Left ventricle myocardium inferior (tissue), 1 donor: ENCODE measurements at regions not wholly inside any gene's neighbourhood (a gene's known extent, or its start where the extent isn't known, plus 50 kb on each side); places are given as distances from the start of the nearest gene placed in this dataset.

Experiments
- DNase-seq: peaks from one replicate; pipeline ENCODE4 v3.0.0-alpha.2; 2020
- H3K27ac ChIP-seq: fragments of 200-600 bp; replicated peaks from 2 replicates; pipeline ENCODE4 v1.8.0; 2021
- H3K27me3 ChIP-seq: fragments of 200-600 bp; 2 replicates; pipeline ENCODE4 v1.8.0; 2021; ENCODE audit warnings: low read depth
- H3K36me3 ChIP-seq: fragments of 200-600 bp; 2 replicates; pipeline ENCODE4 v1.8.0; 2021
- H3K4me1 ChIP-seq: fragments of 200-600 bp; 2 replicates; pipeline ENCODE4 v1.8.0; 2021
- H3K4me3 ChIP-seq: fragments of 200-600 bp; 2 replicates; pipeline ENCODE4 v1.8.0; 2021; ENCODE audit warnings: mild to moderate bottlenecking, moderate library complexity
- H3K9me3 ChIP-seq: fragments of 200-600 bp; replicated peaks from 2 replicates; pipeline ENCODE4 v1.8.0; 2021
- intact Hi-C: fragments of 100-400 bp; cut with micrococcal nuclease; formaldehyde crosslinking; loops from one replicate; pipeline ENCODE4 v1.11.0; 2022
- TF ChIP-seq, protein P1 (sequence below): fragments of 200-600 bp; IDR thresholded peaks from 2 replicates; pipeline ENCODE4 v1.8.0; 2021; ENCODE audit warnings: antibody characterized with exemption, mild to moderate bottlenecking, borderline replicate concordance
- donor health status: DM: no; HTN: yes; CAD: no; lungs with severe emphysema.

DNA sequence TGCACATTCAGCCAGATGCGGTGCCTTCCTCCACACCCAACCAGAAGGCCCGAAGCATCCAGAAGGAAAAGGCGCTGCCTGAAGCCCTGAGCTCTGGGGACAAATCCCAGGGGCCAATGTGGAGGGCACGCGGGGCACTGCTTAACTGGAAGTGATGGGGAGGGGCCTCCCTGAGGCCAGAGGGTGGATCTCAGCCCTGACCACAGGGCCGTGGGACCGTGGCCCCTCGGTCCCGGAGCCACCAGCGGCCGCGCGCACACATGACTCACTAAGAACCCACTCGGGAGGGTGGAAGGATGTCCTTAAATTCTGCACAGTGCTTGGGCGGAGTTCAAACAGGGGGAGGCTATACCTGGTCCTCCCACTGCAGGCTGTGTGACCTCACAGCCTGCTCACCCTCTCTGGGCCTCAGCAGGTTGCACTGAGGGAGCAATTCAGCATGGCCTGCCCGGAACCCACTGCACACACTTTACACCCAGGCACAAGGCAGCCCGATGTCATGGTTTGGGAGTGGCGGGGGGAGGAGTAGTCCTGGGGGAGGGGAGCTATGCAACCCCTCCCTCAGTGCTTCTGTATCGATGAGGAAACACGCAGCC is 89.5 kb downstream of the RFLNA start:
- Histone ChIP-seq H3K9me3 (no peaks in the 10 kb centered on the region), H3K27ac (peak overlapping the region; percentile 98), H3K36me3 (peaks cover 35% of the 10 kb centered on the region), H3K27me3 (no peaks in the 10 kb centered on the region), H3K4me1 (peaks cover 98% of the 10 kb centered on the region), H3K4me3 (no peak overlapping the region)
- intact Hi-C loops = no loop called here
- TF ChIP-seq, protein P1, sequence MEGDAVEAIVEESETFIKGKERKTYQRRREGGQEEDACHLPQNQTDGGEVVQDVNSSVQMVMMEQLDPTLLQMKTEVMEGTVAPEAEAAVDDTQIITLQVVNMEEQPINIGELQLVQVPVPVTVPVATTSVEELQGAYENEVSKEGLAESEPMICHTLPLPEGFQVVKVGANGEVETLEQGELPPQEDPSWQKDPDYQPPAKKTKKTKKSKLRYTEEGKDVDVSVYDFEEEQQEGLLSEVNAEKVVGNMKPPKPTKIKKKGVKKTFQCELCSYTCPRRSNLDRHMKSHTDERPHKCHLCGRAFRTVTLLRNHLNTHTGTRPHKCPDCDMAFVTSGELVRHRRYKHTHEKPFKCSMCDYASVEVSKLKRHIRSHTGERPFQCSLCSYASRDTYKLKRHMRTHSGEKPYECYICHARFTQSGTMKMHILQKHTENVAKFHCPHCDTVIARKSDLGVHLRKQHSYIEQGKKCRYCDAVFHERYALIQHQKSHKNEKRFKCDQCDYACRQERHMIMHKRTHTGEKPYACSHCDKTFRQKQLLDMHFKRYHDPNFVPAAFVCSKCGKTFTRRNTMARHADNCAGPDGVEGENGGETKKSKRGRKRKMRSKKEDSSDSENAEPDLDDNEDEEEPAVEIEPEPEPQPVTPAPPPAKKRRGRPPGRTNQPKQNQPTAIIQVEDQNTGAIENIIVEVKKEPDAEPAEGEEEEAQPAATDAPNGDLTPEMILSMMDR = no peak
- DNase-seq = no peak

DNA sequence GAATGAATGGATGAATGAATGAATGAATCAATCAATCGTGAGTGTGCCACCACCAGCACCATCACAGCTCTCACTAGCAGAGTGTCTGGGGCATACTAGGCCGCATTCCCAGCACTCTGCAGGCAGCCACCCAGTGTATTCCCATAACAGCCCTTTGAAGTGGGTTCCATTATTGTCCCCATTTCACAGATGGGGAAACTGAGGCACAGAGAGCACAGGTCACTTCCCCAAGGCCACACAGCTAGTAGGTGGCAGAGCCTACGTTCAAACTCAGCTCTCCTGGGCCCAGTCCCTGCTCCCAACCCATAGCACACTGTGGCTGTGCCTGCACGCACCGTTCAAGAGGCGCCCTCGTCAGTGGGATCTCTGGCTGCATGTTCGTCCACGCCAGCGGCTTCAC is 88.1 kb downstream of the RFLNA start:
- peaks cover 48% of the 10 kb centered on the region for H3K36me3 ChIP-seq

DNA sequence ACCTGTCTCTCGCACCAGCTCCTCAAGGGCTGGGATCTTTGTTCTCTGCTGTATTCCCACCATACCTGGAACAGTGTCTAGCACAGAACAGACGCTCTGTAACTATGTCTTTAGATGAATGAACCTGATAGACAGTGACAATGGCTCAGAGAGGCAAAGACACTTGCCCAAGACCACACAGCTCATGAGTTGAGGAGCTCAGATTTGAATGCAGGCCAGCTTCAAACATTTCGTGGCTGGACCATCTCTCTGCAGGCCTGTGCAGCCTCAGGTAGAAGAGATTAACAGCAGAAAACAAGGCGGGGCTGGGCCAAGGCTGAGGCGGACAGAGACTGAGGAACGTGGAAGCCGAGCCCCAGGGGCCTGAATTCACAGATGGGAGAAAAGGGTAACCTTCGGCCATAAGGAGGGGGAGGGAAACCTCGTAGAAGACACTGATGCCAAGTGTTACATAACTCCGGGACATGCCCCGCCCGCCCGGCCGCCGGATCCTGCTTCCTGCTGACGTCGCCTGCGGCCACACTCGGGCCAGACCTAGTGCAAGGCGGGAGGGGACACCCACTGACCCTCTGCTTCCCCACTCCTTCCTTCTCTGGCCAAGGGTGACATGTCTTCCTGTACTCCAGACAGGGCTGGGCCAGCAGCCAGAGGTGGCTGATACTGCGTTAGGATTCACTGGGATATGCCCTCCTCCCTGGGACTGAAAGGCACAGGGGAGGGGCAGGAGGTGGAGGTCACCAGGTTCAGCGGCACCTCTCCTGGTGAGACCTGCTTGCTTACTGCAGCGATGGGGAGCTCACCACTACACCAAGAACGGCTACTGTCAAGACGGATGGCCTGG is 86.8 kb downstream of the RFLNA start:
- no peak overlapping the region for H3K4me3 ChIP-seq
- peak overlapping the region; percentile 98 for H3K27ac ChIP-seq
- no peaks in the 10 kb centered on the region for H3K9me3 ChIP-seq
- peaks cover 62% of the 10 kb centered on the region for H3K36me3 ChIP-seq
- DNase-seq = peak; percentile 96
- intact Hi-C loops = no loop called here
- peaks cover 89% of the 10 kb centered on the region for H3K4me1 ChIP-seq
- TF ChIP-seq, protein P1 = no peak
- H3K27me3 ChIP-seq = no peaks in the 10 kb centered on the region

More for the DNA sequence above, 88.1 kb downstream of the RFLNA start:
- intact Hi-C loops = no loop called here
- Histone ChIP-seq H3K4me3 (no peak overlapping the region), H3K4me1 (peaks cover 100% of the 10 kb centered on the region), H3K9me3 (no peaks in the 10 kb centered on the region), H3K27ac (peak overlapping the region; percentile 98), H3K27me3 (no peaks in the 10 kb centered on the region)
- TF ChIP-seq, protein P1 = no peak
- DNase-seq = no peak

DNA sequence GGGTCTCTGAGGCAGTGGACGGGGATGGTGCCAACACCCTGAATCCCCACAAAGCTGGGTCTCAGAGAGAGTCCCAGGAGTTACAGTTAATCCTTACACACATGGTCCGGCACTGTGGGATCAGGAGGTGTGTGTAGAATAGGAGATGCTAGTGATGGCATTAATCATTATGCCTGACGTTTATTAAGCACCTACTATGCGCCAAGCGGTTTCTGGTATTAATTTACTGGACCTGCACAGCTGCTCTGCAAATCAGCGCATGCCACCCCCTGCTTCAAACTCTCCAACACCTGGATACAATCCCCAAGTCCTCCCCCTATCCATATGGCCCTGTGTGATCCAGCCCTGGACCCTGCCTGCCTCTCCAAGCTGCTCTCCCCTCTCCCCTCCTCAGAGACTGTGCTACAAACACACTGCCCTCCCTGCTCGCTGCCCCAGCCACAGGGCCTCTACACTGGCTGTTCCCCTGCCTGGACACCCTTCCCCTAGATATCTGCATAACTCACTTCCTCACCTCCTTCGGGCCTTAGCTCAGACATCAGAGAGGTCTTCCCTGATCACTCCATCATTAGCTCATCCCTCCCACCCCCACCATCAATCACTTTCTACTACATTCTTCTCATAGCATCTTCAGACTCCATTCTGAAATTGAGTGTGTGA is 86.0 kb downstream of the RFLNA start:
- Histone ChIP-seq H3K4me3 (peak overlapping the region; percentile 11), H3K4me1 (peaks cover 81% of the 10 kb centered on the region), H3K27ac (peak overlapping the region; percentile 98), H3K9me3 (no peaks in the 10 kb centered on the region), H3K36me3 (peaks cover 69% of the 10 kb centered on the region), H3K27me3 (no peaks in the 10 kb centered on the region)
- DNase-seq = no peak
- intact Hi-C loops = no loop called here
- TF ChIP-seq, protein P1 = no peak

DNA sequence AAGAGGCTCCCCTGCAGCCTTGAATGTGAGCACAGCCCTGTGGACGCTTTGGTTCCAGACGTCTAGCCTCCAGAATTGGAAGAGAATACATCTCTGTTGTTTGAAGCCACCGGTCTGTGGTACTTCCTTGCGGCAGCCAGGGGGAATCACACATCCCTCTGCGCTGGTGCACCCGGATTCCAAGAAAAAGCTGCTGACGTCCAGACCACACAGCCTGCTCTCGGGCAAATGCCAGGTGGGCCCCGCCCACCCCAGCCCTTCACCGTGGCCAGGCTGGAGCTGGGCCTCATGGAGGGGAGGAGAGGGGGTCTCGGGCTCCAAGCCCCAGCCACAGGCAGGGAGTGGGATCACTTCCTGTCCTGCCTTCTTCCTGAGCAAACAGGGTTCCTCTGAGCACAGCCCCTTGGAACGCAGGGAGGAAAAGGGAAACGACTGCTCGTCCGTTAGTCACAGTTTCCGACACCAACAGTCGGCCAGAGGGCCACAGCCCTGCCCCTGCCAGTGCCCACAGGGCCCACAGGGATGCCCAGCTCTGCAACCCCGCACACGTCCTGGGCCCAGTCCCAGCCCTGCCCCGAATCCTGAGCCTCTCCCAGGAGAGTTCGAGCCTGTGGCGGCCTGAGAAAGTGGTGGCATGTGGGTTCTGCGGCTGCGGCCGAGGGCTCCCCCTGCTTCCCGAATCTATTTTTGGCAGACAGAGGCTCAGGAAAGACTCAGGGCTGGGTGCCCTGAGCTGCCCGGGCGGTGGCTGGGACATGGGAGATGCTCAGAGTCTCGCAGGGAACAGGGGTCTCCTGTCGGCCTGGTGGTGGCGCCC is 85.3 kb downstream of the RFLNA start:
- Histone ChIP-seq H3K27me3 (no peaks in the 10 kb centered on the region), H3K27ac (peak overlapping the region; percentile 98), H3K9me3 (no peaks in the 10 kb centered on the region), H3K4me3 (peak overlapping the region; percentile 11), H3K36me3 (peaks cover 70% of the 10 kb centered on the region), H3K4me1 (peaks cover 73% of the 10 kb centered on the region)
- TF ChIP-seq, protein P1 = peak; percentile 65
- intact Hi-C loops = no loop called here
- DNase-seq = peak; percentile 66
